ENCODE measurements at regions not wholly inside any gene's neighbourhood (a gene's known extent, or its start where the extent isn't known, plus 50 kb on each side); places are given as distances from the start of the nearest gene placed in this dataset.

GRCh38 chr14:58765418-58765831 lies 127.7 kb downstream of the DACT1 start:
- H3K4me3 ChIP-seq (ENCODE audit: severe bottlenecking), result no peak overlapping the region
- no peak for ATAC-seq (ENCODE audit: low read depth)
- H3K27ac ChIP-seq (ENCODE audit: poor library complexity, severe bottlenecking), result no peak overlapping the region

GRCh38 chr14:58765843-58766242 lies 128.1 kb downstream of the DACT1 start:
- no peak for TF ChIP-seq CTCF (IDR thresholded peaks at IDR 0.05; ENCODE audit: poor library complexity, severe bottlenecking)
- no peak overlapping the region for H3K27ac ChIP-seq (ENCODE audit: poor library complexity, severe bottlenecking)
- H3K4me1 ChIP-seq (ENCODE audit: insufficient read depth, poor library complexity, severe bottlenecking), result no peaks in the 10 kb centered on the region
- H3K4me3 ChIP-seq (ENCODE audit: severe bottlenecking), result no peak overlapping the region
- H3K9me3 ChIP-seq (ENCODE audit: severe bottlenecking), result no peaks in the 10 kb centered on the region
- no peaks in the 10 kb centered on the region for H3K36me3 ChIP-seq (ENCODE audit: low read depth)
- ATAC-seq (ENCODE audit: low read depth), result no peak
- DNase-seq (ENCODE audit: low spot score), result no peak
- no peaks in the 10 kb centered on the region for H3K27me3 ChIP-seq (ENCODE audit: insufficient read depth, poor library complexity, severe bottlenecking)

More at GRCh38 chr14:58765418-58765831, 127.7 kb downstream of the DACT1 start:
- TF ChIP-seq CTCF (IDR thresholded peaks at IDR 0.05; ENCODE audit: poor library complexity, severe bottlenecking), result no peak
- H3K27me3 ChIP-seq (ENCODE audit: insufficient read depth, poor library complexity, severe bottlenecking), result no peaks in the 10 kb centered on the region
- no peaks in the 10 kb centered on the region for H3K4me1 ChIP-seq (ENCODE audit: insufficient read depth, poor library complexity, severe bottlenecking)
- no peaks in the 10 kb centered on the region for H3K9me3 ChIP-seq (ENCODE audit: severe bottlenecking)
- H3K36me3 ChIP-seq (ENCODE audit: low read depth), result no peaks in the 10 kb centered on the region
- no peak for DNase-seq (ENCODE audit: low spot score)

GRCh38 chr14:58769011-58769643 lies 131.4 kb downstream of the DACT1 start:
- ATAC-seq (ENCODE audit: low read depth) (no peak), DNase-seq (ENCODE audit: low spot score) (no peak)
- Histone ChIP-seq H3K4me3 (ENCODE audit: severe bottlenecking) (no peak overlapping the region), H3K27me3 (ENCODE audit: insufficient read depth, poor library complexity, severe bottlenecking) (no peaks in the 10 kb centered on the region), H3K4me1 (ENCODE audit: insufficient read depth, poor library complexity, severe bottlenecking) (no peaks in the 10 kb centered on the region), H3K36me3 (ENCODE audit: low read depth) (no peaks in the 10 kb centered on the region), H3K27ac (ENCODE audit: poor library complexity, severe bottlenecking) (no peak overlapping the region), H3K9me3 (ENCODE audit: severe bottlenecking) (no peaks in the 10 kb centered on the region)
- TF ChIP-seq CTCF (IDR thresholded peaks at IDR 0.05; ENCODE audit: poor library complexity, severe bottlenecking), result no peak

DNA sequence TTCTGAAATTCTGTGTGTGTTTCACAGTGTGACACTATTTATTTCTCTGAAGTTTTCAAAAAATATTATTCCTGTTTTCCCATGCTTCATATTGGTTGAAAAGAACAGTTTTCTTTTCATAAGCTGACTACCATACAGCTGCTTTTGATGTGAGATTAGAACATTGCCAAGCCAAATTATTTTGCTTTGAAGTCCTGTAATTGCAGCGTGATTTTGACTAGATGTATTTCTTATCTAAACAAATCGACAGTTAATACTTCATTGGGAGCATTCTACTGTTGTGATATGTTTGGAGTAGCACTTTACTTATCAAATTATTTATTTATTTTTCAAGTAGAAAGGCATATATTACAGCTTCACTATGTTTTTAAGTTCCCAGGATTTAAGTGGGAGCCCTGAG lies 132.0 kb downstream of the DACT1 start:
- ATAC-seq (ENCODE audit: low read depth) (no peak), DNase-seq (ENCODE audit: low spot score) (no peak)
- no peaks in the 10 kb centered on the region for H3K4me1 ChIP-seq (ENCODE audit: insufficient read depth, poor library complexity, severe bottlenecking)
- H3K9me3 ChIP-seq (ENCODE audit: severe bottlenecking), result no peaks in the 10 kb centered on the region
- no peak overlapping the region for H3K4me3 ChIP-seq (ENCODE audit: severe bottlenecking)
- H3K27ac ChIP-seq (ENCODE audit: poor library complexity, severe bottlenecking), result no peak overlapping the region
- no peak for TF ChIP-seq CTCF (IDR thresholded peaks at IDR 0.05; ENCODE audit: poor library complexity, severe bottlenecking)
- no peaks in the 10 kb centered on the region for H3K36me3 ChIP-seq (ENCODE audit: low read depth)
- H3K27me3 ChIP-seq (ENCODE audit: insufficient read depth, poor library complexity, severe bottlenecking), result no peaks in the 10 kb centered on the region

- Histone ChIP-seq H3K36me3 (ENCODE audit: low read depth) (no peaks in the 10 kb centered on the region), H3K27ac (ENCODE audit: poor library complexity, severe bottlenecking) (no peak overlapping the region), H3K4me1 (ENCODE audit: insufficient read depth, poor library complexity, severe bottlenecking) (no peaks in the 10 kb centered on the region), H3K4me3 (ENCODE audit: severe bottlenecking) (no peak overlapping the region), H3K27me3 (ENCODE audit: insufficient read depth, poor library complexity, severe bottlenecking) (no peaks in the 10 kb centered on the region), H3K9me3 (ENCODE audit: severe bottlenecking) (no peaks in the 10 kb centered on the region)
- DNase-seq (ENCODE audit: low spot score) (no peak), ATAC-seq (ENCODE audit: low read depth) (no peak)
- no peak for TF ChIP-seq CTCF (IDR thresholded peaks at IDR 0.05; ENCODE audit: poor library complexity, severe bottlenecking)
Observed at GRCh38 chr14:58770491-58770982, 132.8 kb downstream of the DACT1 start.

Measured in RWPE2 (cell line).